ENCODE measurements at regions not wholly inside any gene's neighbourhood (a gene's known extent, or its start where the extent isn't known, plus 50 kb on each side); places are given as distances from the start of the nearest gene placed in this dataset.

DNA sequence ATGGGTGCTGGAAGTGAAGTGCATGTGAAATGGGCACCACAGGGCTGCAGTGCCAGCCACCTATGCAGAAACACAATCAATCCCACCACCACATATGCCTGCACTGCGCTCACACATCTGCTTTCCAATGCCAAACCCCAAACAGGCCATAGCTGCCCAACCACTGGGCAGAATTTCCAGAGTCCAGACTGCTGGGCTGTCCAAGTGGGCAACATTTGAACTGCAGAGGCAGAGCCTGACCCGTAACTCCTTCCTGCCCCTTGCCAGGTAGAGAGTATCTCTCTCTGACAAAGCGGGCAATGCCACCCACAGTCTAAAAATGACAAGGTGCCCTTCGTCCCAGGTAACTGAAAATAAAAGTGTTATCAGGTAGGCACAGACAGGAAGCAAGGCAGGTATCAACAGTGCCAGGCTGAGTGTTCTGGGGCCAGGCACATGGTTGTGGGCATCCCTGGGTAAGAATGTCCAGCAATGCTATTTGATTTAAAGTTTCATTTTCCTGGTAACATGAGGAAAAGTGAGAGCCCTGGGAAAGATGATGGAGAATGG, 79.5 kb downstream of the FOXA2 start:
- DNase-seq: no peak

DNA sequence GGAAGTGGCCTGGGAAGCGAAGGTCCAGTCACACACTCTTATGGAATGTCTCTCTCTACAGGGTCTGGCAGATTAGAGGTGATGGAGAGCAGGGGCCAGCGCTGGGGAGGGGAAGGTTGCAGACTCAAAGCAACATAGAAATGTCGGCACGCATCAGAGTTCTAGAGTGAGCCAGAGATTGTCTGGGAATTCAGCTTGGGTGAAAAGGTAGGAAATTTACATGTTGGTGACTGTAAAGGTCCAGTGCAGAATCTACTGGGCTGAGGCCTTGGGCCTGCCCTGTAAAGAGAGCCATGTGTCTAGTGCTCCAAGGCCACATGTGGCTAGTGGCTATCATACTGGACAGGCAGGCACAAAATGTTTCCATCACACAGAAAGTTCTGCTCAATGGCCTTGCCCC, 80.8 kb downstream of the FOXA2 start:
- DNase-seq: no peak

DNA sequence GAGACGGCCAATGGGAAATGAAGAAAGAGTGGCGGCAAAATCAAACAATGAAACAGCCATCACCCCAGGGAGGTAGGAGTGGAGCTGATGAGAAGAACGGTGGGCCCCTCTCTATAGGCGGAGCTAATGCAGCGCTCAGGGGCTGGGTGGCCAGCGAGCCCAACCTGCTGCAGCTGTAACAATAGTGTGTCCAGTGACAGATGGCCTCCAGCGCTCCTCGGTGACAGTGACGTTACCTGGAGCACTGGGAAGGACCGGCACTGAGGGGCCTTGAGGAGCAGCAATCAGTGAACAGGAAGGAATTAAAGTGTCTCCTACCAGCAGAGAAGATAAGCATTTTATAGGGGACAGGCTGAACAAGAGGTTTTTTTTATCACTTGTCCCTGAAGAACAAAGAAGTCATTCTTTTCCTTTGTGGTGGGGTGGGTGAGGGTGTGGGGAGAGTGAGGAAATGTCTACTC, 81.6 kb downstream of the FOXA2 start:
- no peak for DNase-seq

DNA sequence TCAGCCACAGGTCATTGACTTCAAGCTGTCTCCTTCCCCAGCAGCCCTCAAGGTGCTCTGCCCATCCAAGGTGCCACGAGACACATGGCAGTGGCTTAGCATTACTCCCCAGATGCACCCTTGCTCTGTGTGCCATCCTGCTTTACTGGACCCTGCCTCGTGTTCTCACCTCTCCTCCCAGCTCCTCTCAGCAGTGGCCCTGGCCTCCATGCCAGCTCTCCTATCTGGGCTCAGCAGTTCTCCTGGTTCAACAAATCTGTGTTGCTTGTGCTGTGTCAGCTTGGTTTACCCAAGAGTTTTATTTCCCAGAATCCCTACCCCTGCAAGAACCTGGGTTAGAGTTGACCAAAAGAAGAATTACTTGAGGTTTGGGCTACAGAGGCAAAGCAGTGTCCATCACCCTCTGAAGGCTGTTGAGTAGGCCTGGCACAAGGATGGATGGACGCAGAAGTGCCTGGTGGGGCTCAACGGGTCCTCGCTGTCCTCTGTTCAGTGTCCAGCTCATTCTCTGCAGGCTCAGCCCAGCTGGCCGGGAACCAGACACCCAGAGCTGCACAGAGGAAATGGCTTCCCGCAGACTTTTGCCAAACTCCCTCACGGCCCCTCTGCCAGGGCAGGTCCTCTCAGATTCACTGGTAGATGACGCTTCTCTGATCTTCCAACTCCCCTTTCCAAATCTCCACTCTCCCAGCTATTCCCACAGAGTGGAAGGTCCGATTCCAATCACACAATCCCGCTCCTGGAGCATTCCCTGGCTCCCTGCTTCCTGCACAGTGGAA, 82.6 kb downstream of the FOXA2 start:
- no peak for DNase-seq

DNA sequence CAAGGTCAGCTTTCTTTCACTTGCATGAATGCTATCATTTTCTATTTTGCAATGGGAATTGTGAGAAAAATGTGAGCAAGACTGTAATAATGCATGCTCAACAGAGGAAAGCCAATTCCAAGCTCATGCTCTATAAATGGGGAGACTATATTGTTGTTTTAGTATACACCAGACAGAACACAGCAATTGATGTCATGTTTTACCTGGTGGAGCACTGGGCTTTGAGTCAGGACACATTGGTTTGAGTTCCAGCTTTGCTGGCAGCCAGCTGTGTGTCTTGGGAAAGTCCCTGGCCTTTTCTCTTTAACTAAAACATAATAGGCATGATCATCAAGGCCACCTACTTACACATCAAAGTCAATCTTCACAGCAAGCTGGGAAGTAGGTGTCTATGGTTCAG, 83.3 kb downstream of the FOXA2 start:
- no peak for DNase-seq

DNA sequence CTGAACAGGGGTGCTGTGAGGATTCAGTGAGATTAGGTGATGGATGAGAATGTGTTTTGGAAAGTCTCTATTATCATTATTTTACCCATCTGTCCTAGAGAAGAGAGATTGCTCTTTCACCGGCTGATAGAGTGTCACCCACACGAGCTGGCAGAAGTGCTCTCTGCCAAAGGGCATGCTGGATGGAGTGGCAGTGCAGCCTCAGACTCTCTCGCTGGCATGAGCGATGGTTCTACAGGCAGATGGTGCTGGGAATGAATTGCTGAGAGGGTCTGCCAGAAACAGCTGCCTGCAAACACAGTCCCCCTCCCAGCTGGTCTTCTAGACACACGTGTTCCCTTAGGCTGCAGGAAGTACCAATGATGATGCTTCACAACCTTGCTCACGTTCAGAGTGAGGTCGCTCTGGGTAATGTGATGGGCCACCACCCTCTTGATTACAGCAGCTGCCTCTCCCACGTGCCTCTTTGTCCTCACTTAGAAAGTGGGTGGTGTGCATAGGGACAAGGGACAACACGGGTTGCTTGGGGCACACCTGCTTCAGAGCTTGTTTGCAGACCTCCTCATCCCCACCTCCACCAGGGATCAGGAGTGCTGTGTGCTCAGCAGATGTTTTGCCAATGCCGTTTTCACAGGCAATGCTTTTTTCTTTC, 84.7 kb downstream of the FOXA2 start:
- DNase-seq: no peak

DNA sequence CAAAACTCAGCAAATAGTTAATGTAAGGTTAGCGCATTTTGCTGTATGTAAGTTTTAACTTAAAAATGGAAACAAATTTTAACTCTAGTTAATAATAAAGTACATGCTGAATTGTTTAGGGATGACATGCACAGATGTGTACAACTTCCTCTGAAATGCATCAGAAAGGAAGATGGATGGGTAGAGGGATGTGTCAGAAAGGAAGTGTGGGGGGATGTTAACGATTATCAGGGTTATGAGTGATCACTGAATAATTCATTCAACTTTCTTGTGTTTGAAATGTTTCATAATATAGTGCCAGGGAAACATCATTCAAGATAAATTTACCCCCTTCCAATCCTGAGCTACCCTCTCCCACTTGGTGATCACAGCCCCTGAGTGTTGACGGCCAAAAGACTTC, 87.6 kb downstream of the FOXA2 start:
- no peak for DNase-seq

DNA sequence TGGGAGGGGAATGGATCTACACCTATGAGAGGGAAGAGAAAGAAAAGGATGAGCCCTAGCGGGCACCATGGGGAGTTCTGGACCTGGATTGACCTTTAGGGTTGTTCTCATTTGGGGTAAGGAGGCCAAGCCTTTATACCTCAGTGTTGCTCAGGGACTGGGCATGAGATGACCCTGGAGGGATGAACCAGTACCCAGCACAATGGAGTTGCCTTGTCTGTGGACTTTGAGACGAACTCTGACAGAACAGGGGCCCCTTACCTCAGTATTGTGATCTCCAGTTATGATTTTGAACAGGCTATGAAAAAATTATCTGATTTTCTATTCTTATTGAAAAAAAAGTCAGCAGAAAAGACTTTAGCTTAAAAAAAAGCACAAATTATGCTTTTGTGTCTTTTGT, 88.6 kb downstream of the FOXA2 start:
- DNase-seq: no peak

DNA sequence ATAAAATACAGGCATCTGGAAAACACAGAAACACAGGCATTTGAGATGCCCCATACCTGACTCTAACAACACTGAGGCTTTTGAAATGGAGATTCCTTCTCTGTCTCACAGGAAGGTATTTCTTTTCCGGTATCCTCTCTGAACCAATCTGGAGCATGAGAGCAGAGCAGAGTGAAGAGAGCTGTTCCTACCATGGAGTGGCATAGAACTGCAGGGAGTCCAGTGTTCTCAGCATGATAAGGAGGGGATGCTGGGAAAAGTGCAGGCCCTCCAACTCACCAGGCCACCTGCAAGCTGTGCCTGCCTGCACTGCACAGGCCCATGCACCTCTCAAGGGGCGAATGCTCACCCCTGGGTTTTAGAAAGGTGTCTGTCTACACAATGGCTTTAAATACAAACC, 89.2 kb downstream of the FOXA2 start:
- DNase-seq: no peak

DNA sequence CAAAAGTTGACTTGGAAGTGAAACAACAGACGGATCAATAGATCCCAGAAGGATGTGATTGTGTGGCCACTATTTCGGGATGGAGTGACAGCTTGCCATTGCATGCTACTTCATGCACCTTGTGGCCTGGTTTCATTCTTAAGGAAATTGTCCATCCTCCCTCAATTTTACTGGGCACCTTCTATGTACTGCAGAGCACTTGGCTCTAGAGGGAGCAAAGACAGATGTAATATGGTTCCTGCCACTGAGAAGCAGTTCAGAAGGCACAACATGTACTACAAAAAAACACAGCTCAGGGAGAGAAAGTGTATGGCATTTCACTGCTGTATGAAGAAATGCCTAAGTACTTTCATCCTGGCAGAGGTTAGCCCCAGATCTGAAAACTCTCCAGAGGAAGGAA, 91.9 kb downstream of the FOXA2 start:
- no peak for DNase-seq

DNA sequence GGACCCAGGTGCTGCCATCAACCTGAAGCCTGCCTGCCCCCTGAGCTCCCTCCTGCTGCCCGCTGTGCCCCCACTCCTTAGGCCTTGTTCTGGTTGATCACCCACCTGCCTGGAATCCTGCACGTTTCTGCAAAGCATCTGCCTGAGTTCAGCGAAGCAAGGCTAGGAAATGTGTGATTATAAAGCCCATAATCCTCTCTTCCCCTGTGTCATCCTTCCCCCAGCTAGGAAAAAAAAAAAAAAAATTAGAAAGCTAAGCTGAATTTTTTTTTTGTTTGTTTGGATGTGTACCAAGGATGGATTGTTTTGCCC, 93.2 kb downstream of the FOXA2 start:
- DNase-seq: no peak

DNA sequence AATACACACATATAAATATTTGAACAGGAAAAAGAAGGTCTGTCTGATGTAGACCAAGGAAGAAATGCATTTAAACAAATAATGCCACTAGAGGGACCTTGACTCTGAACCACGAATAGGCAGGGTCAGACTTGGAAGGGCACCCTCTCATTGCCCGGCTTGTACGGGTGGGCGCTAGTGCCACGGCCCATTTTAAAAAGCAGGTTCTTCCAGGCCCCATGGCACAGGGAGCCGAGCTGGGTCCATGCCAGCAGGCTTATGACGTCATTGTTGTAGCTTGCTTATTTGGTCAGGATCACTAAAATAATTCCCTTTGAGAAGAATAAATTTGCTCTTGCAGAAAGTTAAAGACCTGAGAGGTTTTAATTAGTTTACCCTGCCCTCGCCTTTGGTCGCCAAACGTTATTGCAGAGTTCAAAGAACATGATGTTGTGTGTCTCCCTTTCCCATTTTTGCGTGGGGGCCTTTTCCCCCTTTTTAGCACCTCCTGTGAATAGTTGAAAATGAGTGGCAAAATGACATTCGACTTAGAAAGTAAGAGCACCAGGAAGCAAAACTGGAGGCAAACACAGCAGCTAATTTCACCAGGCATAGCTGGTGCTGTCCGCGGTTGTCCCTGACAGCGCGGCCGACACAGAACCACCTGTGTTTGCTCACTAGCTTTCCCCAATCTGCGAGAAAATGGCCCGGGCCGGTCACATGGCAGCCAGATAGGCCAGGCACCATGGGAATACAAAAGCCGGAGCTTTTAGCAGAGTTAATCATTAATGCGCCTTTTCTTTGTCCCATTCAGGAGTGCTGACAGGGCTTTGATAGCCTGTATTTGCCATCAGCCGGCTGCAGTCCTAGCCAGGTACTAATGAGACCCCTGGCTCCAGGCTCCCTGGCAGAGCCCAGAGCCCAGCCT, 93.8 kb downstream of the FOXA2 start:
- no peak for DNase-seq

DNA sequence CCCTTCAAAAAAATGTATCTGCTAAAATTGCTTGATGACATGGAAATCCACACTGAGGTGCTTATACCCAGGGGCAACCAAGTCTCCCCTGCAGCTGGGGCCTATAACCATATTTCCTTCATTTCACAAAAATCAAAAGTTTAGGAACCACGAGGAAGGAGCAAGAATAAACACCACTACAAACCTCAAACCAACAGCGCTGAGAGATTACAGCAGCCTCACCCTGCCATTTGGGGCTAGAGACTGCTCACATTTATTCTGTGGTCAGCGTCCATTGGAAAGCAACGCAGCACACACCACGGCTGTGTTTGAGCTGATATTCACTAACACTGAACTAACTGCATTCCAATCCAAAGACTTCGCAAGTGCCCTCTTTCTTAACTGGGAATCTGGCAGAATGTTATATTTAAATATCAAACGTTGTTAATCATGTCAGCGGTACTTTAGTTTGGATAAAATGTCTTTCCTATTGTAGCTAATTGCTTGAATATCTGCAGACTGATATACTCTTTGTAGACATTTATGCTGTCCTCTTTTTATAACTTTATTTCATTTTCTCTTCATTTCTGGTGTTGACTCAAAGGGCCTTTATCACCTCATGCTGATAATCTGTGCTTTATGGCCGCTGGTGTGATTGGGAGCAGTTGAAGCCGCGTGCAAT, 94.6 kb downstream of the FOXA2 start:
- no peak for DNase-seq

DNA sequence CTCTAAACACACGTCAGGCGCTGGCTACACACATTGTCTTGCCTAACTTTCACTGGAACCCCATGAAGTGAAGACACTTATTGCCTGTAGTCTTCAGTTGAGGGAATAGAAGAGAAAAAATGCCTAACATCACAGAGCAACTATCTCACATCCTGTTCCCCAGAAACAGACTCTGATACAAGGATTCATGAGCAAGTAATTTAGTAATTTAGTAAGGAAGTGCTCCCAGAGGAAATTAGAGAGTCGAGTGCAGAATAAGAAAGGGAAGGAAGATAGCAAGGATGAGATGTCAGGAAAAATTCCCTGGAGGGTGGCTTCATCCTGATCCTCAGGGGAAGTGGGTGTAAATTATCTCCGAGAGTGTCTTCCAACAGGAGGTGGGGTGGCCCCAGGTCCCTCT, 104.0 kb downstream of the FOXA2 start:
- no peak for DNase-seq

DNA sequence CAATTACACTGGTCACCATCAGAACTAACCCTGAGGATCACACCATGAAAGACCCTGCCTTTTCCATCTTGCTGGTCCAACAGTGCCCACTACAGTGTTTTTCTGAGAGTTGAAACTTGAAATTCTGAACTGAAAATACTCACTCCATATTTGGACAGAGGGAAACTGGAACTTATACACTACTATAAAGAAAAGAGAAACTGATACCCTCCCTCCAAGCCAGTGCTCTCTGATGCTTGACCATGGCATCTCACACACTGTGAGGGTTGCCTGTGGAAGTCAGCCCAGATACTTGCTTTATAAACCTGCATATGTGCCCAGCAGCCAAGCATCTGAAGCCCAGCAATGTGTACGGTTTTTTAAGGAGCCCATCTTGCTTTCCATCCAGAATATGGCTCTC, 108.7 kb downstream of the FOXA2 start:
- no peak for DNase-seq

DNA sequence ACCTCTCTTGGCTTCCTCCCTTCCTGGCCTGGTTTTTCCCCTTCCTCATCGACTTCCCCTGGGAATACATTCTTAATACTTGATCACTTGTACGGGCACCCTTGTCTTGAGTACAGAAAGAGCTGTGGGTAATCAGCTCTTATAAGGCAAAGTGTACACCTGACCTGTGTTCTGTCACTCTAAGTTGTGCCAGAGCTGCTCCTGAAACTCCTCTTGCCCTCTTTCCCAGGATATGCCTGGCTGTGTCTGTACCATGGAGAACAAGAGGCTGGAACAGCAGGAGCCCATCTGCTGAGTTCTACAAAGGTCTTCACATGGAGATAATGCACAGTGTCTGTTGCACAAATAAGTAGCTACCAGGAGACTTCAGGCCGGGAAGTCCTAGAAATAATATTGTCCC, 110.1 kb downstream of the FOXA2 start:
- no peak for DNase-seq

DNA sequence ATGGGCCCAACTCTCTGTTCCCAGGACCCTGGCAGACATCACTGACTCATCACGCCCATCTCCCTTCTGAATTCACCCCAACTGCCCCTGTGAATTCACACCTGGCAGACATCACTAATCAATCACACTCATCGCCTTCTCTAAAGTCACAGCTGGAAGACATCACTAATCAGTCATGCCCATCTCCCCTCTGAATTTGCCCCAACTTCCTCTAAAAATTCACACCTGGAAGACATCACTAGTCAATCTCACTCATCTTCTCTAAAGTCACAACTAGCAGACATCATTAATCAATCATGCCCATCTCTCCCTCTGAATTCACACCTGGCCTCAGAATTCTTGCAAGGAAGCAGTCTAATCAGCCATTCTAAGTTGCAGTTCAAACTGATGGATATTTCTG, 111.1 kb downstream of the FOXA2 start:
- no peak for DNase-seq

DNA sequence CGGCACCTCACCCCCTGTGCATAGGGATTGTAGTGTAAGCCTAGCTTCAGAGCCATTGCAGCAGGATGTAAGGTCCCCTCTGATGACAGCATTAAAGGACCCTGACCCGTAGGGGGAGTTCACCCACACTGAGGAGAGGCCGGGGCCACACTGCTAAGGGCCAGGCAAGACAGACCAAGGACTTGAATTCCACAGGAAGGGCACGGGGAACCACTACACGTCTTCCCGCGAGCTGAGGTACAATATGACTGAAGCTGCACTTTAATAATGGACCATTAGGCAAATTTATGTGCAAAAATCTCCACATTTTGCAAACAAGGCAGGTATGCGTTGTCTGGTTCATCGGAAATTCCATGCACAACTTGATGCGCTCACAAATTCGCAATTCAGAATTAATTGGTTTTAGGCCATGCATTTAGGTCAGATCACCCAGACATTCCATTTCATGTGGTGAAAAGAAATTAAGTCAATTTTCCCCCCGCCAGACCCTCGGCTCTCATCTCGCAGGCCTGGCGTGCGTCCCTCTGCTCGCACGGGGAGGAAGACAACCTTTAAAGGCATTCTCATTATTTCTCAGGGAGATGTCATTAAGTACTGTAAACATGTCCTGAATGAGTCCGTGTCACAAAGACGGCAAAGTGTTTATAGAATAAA, 111.8 kb downstream of the FOXA2 start:
- DNase-seq: no peak

DNA sequence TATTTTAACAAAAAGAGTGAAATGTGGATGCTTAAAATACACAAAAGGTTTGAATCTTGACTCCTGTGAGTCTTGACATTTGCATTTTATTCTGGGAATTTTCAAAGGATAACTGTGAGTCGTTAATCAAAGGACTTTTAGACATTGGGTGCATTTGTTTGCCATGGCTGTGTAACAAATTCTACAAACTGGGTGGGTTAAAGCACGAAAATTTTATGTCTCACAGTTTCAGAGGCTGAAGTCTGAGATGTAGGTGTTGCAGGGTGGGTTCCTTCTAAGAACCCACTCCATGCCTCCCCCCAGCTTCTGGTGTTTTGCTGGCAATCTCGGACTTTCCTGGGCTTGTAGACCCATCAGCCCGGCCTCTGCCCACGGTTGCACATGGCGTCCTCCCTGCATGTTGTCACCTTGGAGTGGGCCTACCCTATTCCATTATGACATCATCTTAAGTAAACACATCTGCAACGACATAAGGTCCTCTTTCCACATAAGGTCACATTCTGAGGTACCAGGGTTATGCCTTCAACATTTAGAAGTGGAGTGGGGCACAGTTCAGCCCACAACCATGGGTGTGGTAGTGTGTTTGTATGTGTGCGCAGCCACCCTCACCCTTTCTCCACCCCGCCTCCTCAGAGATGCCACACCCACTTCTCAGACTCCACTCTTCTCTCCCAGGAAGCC, 113.1 kb downstream of the FOXA2 start:
- DNase-seq: no peak

DNA sequence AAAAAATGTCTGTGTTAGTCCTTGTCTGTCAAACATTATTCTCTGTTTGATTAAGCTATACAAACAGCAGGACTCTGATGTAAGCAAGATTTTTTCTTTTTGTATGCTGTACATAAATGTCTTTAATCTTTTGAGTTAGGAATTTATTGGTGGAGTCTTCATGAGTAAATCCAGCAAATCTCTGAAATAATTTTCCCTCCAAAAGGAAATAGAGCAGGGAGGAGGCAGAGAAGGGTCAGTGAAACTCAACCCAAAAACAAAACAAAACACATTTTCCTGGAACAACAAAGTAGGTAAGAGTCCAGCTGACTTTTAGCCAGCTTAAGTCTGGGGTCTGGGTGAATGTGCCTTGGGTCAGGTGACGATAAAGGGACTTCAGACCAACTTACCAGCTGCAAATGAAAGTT, 113.7 kb downstream of the FOXA2 start:
- DNase-seq: no peak

DNA sequence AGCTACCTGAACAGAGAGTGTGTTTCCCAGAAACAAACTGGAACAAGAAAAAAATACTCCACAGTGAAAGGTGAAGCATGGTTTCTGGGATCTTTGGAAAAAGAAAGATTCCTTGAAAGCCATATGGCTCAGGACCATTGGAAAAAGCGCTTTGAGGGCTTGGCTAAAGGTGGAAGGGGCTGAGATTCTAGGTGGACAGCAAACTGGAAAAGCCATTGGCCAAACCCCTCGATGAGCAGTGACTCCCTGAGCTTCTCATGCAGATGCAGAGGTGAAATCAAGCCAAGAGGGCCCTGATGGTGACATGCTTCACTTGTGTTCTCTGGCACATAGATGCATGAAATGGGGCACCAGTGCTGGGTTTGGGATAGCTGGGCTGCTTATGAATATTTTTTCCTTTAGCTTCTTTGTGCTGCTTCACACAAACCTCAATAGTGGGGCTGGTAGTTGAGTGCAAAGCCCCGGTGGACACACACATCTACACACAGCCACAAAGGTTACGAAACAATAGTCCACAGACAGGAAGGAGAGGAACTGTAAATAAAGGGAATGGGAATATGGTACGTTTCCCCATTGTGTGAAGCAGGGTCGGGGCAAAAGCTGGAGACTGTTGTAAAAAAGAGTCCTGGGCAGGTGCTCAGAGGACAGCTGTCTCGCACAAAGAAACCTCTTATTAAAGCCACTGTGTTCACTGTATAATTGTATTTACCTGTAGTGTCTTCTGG, 117.8 kb downstream of the FOXA2 start:
- no peak for DNase-seq
